Erythroblast (primary cell): ENCODE measurements at regions not wholly inside any gene's neighbourhood (a gene's known extent, or its start where the extent isn't known, plus 50 kb on each side); places are given as distances from the start of the nearest gene placed in this dataset.
"Not testable (repeated sequence)": the region's sequence is repeated elsewhere in the genome, so short reads cannot be mapped to it uniquely, and the experiment has no call there.

Experiments used
- DNase-seq, 2 experiments: peaks; one replicate each; lab custom pipeline; 2025; lab: John Stamatoyannopoulos, UW
- GATA1 ChIP-seq: IDR thresholded peaks from 2 replicates; pipeline ENCODE4 v1.6.1; 2011; ENCODE audit warnings: low read depth, mild to moderate bottlenecking, control low read depth, low read length, moderate library complexity
- POLR2A ChIP-seq: IDR thresholded peaks from 2 replicates; pipeline ENCODE4 v1.6.1; 2011; ENCODE audit warnings: mild to moderate bottlenecking, low read length

DNA sequence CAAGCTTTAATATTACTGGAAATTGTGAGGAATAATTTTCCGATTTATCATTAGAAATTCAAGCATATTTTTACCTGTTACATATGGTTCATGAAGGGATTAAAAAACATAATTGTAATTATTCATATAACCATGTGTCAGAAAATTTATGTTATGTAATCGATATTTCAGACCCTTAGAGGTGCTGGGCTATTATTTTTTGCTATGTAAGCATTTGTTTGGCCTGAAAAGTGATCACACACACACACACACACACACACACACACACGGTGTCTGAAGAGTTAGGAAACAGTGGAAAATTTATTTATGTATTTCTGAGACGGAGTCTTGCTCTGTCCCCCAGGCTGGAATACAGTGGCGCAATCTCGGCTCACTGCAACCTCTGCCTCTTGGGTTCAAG lies 375.5 kb downstream of the PTH2R start:
- TF ChIP-seq GATA1 (no peak), POLR2A (no peak)
- no peak for DNase-seq

DNA sequence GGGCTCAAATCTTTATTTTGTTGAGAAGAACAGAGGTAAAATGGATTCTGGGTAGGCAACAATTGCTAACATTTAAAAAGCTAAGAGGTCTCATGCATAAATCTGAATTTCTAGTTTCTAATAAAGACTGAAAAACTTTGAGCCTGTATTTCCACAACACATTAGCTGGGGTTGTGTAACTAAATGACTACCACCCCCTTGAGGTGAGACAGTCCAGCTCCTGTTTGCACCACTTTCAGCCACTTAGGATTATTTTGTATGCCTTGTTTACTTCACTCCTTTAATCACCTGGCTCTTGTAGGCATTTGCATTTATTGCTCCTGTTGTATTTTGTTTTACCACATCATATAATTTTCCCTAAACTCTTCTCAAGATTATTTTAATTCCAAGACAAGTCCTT lies 376.6 kb downstream of the PTH2R start:
- TF ChIP-seq GATA1 = no peak
- no peak for TF ChIP-seq POLR2A
- DNase-seq = peak; percentile 30 to 39

DNA sequence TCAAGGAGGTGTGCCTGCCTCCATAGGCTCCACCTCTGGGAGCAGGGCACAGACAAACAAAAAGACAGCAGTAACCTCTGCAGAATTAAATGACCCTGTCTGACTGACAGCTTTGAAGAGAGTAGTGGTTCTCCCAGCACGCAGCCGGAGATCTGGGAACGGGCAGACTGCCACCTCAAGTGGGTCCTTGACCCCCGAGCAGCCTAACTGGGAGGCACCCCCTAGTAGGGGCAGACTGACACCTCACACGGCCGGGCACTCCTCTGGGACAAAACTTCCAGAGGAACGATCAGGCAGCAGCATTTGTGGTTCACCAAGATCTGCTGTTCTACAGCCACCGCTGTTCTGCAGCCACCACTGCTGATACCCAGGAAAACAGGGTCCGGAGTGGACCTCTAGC lies 378.2 kb downstream of the PTH2R start:
- not testable (repeated sequence) for DNase-seq

DNA sequence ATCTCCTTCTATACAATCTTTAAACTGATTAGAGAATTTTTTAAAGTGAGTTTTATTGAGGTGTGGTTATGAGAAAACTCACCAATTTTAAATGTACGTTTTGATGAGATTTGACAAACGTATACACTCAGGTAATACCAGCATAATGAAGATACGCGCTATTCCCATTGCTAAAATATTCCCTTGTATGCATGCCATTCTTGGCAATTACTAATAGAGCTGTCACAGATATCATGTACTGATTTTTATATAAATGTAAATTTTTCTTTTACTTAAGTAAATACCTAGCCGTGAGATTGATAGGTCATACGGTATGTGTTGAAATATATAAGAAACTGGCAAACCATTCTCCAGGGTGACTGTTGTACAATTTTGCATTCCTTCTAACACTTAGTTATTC lies 384.7 kb downstream of the PTH2R start:
- TF ChIP-seq GATA1 (no peak), POLR2A (no peak)
- DNase-seq = no peak

DNA sequence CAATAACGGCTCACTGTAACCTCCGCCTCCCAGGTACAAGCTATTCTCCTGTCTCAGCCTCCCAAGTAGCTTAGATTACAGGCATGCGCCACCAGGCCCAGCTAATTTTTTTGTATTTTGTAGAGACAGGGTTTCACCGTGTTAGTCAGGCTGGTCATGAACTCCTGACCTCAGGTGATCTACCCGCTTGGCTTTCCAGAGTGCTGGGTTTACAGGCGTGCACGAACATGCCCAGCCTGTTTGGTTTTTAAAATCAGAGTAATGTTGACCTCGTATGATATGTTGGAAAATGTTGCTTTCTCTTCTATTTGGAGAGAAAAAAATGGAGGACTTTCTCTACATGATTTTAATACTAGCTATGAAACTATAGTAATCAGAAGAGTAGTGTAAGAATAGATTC lies 386.2 kb downstream of the PTH2R start:
- DNase-seq = no peak
- TF ChIP-seq GATA1 (no peak), POLR2A (no peak)

DNA sequence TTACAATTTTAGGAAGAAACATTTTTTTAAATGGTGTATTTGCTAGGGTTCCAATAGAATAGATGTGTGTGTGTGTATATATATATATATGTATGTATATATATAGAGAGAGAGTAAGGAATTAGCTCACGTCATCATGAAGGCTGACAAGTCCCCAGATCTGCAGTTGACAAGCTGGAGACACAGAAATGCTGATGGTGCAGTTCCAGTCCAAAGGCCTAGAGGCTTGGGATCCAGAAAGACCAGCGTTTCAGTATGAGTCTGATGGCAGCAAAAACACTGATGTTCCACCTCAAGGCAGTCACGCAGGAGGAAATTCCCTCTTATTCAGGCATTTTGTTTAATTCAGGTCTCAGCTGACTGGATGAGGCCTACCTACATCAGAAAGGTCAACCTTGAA lies 386.8 kb downstream of the PTH2R start:
- DNase-seq = no peak
- TF ChIP-seq GATA1 (no peak), POLR2A (no peak)

DNA sequence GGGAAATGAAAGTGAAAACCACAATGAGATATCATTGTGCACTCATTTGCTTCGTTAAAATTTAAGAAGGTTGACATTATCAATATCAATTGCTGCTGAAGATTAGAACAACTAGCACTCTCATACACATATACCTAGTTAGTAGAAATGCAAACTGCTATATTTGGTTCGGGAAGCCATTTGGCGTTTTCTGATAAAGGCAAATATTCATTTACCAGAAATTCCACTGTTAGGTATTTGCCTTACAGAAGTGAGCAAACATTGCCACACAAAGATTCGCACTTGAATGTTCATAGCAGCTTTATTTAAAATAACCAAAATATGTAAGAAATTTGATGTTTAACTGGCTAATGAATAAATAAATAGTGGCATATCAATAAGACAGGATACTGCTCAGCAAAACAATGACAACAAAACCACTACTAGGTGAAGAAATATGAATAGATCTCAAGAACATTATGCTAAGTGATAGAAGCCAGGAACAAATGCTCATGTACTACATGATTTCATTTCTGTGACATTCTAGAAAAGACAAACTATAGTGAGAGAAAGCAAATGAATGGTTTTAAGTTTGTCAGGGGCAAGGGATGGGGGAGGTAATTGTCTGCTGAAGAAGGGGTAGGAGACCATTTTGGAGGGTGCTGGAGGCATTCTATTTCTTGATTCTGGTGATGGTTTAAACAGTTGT lies 387.8 kb downstream of the PTH2R start:
- no peak for DNase-seq
- TF ChIP-seq POLR2A (no peak), GATA1 (no peak)

DNA sequence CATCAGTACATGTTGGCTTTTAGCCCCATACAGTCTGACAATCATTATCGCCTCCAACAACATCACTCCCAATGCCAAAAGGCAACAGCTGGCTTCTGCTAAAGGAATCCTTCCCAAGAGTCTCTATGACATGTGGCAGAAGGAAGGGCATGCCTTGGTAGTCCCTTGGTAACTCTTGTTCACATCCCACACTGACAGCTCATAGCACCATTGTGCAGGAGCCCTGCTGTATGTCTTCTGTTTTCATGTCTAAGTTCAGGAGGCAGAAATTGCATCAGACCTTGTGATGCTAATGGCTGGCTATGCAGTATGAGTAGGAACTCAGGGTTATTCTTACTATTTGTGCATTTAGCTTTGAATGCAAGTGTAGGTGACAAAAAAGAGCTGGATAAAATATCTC lies 392.1 kb downstream of the PTH2R start:
- no peak for DNase-seq
- no peak for TF ChIP-seq POLR2A
- no peak for TF ChIP-seq GATA1

DNA sequence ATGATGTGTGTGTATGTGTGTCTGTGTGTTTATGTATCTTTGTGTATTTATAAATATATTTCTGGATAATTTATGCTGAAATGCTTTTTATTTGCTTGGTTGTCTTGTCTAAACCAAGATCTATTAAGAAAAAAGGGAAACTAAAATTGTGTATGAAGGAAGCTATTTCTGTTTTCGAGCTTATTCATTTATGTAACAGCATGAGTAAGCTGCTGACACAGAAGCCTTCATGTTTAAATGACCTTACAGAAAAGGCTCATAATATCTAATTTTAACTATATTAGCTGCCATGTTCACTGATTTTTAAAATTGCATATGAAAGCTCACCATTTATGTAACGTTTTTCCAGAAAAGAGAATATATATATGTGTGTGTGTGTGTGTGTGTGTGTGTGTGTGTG lies 392.8 kb downstream of the PTH2R start:
- no peak for DNase-seq
- TF ChIP-seq POLR2A (no peak), GATA1 (no peak)

DNA sequence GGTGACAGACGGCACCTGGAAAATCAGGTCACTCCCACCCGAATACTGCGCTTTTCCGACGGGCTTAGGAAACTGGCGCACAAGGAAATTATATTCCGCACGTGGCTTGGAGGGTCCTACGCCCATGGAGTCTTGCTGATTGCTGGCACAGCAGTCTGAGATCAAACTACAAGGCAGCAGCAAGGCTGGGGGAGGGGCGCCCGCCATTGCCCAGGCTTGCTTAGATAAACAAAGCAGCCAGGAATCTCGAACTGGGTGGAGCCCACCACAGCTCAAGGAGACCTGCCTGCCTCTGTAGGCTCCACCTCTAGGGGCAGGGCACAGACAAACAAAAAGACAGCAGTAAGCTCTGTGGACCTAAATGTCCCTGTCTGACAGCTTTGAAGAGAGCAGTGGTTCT lies 394.3 kb downstream of the PTH2R start:
- not testable (repeated sequence) for DNase-seq

DNA sequence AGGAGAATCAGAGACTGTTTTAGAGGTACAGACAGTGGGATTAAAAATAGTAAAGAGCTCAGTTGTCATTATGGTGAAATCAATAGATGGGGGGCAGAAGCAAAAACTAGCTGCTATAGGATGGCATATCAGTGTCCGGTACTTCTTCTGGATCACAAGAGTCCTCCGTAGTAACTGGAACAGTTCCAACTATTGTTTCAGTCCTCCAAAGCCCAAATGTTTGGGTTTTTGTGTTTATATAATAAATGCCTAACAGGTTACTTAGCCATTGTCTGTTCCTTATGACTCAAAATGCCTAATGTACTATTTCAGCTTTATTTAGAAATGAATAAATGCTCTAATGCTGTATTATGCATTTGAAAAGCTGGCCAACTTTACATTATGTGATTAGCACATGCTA lies 401.2 kb downstream of the PTH2R start:
- TF ChIP-seq POLR2A (no peak), GATA1 (no peak)
- DNase-seq = no peak

DNA sequence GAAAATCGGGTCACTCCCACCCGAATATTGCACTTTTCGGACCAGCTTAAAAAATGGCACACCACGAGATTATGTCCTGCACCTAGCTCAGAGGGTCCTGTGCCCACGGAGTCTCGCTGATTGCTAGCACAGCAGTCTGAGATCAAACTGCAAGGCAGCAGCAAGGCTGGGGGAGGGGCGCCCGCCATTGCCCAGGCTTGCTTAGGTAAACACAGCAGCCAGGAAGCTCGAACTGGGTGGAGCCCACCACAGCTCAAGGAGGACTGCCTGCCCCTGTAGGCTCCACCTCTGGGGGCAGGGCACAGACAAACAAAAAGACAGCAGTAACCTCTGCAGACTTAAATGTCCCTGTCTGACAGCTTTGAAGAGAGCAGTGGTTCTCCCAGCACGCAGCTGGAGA lies 405.3 kb downstream of the PTH2R start:
- not testable (repeated sequence) for DNase-seq

DNA sequence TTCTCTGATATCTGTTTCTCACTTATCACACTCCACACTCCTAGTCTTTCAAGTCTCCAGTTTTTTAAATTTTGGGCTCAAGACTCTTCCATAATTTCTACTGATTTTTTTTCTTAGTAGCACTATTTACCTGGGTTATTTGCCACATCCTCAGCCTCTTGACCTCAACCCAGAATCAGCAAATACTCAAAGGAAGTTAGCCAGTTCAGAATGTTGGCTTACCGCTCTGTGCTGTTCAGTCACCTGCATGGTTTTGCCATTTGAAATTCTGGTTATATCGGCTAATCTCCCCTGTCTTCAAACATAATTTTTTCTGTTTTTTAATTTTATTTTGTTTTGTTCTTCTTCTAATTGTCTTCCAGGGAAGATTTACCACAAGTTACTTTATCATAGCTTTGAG lies 412.6 kb downstream of the PTH2R start:
- TF ChIP-seq POLR2A = no peak
- TF ChIP-seq GATA1 = no peak
- no peak for DNase-seq

DNA sequence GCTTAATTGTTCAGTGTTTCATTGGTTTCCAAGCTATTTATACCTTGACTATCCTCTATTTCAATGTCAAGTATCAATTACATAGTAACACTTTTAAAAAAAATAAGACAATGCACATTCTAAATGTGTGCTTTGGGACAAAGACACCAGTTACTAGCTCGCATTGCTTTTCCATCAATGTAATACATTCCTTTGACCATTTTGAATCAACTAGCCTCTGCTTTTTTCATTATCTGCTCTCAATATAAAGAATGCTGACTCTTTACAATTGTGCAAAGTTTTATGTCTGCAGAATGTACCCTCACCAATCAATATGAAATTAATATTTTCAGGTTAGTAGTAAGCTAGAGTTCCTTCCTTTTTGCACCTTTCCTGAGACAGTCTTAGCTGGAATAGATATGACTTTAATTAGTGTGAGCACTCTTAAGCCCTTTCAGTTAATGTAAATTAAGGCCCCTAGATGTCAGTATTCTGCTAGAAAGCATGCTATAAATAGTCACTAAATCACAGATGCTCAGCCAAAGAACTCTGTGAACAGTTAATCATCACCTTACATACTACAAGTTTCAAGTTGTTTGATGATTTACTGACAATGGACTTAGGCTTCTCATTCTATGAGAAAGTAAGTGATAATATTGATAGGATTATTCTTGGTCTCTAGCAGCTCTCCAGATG lies 413.6 kb downstream of the PTH2R start:
- TF ChIP-seq POLR2A (no peak), GATA1 (no peak)
- peak in 1 of 2 experiments; percentile 2 for DNase-seq

DNA sequence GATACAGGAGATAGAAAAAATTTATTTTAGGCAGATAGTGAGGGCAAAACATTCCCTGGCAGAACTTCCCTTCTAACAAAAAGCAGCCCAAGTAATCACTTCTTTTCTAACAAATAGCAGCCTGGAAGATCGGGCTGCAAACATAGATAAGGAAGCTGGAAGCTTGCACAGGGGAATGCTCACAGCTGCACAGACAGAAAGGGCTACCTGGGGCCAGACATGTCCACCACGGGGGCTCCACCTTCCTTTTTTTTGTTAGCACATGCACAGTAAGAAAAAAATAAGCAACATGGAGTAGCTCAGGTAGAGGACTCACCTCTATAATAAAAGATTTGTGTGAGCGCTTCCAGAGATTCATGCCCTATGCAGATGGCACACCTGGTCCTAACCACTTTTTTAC lies 420.5 kb downstream of the PTH2R start:
- no peak for DNase-seq
- no peak for TF ChIP-seq POLR2A
- TF ChIP-seq GATA1 = no peak
